Fibroblast of lung (primary cell): ENCODE measurements at regions not wholly inside any gene's neighbourhood (a gene's known extent, or its start where the extent isn't known, plus 50 kb on each side); places are given as distances from the start of the nearest gene placed in this dataset.

Experiments
- DNase-seq, 2 donors: peaks; one replicate each; pipeline versions ENCODE4 v3.0.0 to v3.0.0-alpha.2; 2010; ENCODE audit warnings: low read depth in 2 of 2
- H2AFZ ChIP-seq: 2 replicates; pipeline ENCODE4 v1.5.1; 2012; ENCODE audit warnings: low read length, control low read depth, inconsistent platforms
- H3K27ac ChIP-seq: 2 replicates; pipeline ENCODE4 v1.5.1; 2011; ENCODE audit warnings: low read length, control low read depth; ENCODE audit not compliant: insufficient read depth
- H3K27me3 ChIP-seq: 2 replicates; pipeline ENCODE4 v1.5.1; 2011; ENCODE audit warnings: mild to moderate bottlenecking, low read length; ENCODE audit not compliant: control insufficient read depth, insufficient read depth
- H3K36me3 ChIP-seq: 2 replicates; pipeline ENCODE4 v1.5.1; 2011; ENCODE audit warnings: low read length; ENCODE audit not compliant: control insufficient read depth, insufficient read depth
- H3K4me1 ChIP-seq: 2 replicates; pipeline ENCODE4 v1.5.1; 2011; ENCODE audit warnings: low read length; ENCODE audit not compliant: control insufficient read depth, insufficient read depth; ENCODE audit errors: extremely low read depth
- H3K4me2 ChIP-seq: 2 replicates; pipeline ENCODE4 v1.5.1; 2011; ENCODE audit warnings: low read length, control low read depth; ENCODE audit not compliant: insufficient read depth; ENCODE audit errors: extremely low read depth
- H3K4me3 ChIP-seq, 4 experiments: fragments of 200-600 bp in 1 of 4; sonication (generic) in 1 of 4; replicated peaks in 1 of 4; 2 replicates each; pipeline ENCODE4 v1.5.1; 2011 to 2016; ENCODE audit warnings: low read length in 4 of 4, low read depth in 3 of 4, mild to moderate bottlenecking in 3 of 4, control low read depth in 2 of 4, inconsistent platforms in 1 of 4, mixed read lengths in 1 of 4; ENCODE audit not compliant: insufficient read depth in 1 of 4; ENCODE audit errors: control extremely low read depth in 1 of 4
- H3K79me2 ChIP-seq: 2 replicates; pipeline ENCODE4 v1.5.1; 2012; ENCODE audit warnings: mild to moderate bottlenecking, low read length, inconsistent platforms; ENCODE audit not compliant: control insufficient read depth, insufficient read depth
- H3K9ac ChIP-seq: 2 replicates; pipeline ENCODE4 v1.5.1; 2011; ENCODE audit warnings: mild to moderate bottlenecking, low read length, control low read depth; ENCODE audit not compliant: insufficient read depth
- H3K9me3 ChIP-seq: 2 replicates; pipeline ENCODE4 v1.5.1; 2012; ENCODE audit warnings: low read depth, low read length; ENCODE audit not compliant: control insufficient read depth, insufficient read depth
- H4K20me1 ChIP-seq: 2 replicates; pipeline ENCODE4 v1.5.1; 2011; ENCODE audit warnings: low read length; ENCODE audit not compliant: control insufficient read depth, insufficient read depth; ENCODE audit errors: extremely low read depth
- CTCF ChIP-seq, 2 donors: IDR thresholded peaks in 1 of 2; conservative IDR thresholded peaks in 1 of 2; 1 replicate in 1 of 2; 2 replicates in 1 of 2; pipeline ENCODE4 v1.5.1; 2011 to 2012; ENCODE audit warnings: low read length in 2 of 2, control low read depth in 1 of 2, inconsistent platforms in 1 of 2, low read depth in 1 of 2, mild to moderate bottlenecking in 1 of 2
- EZH2 ChIP-seq: IDR thresholded peaks from 2 replicates; pipeline ENCODE4 v1.5.1; 2012; ENCODE audit warnings: low read length, control low read depth, mild to moderate bottlenecking; ENCODE audit errors: missing control alignments

- no peak for TF ChIP-seq CTCF (conservative IDR thresholded peaks at IDR 0.05 in 1 of 2, IDR thresholded peaks at IDR 0.05 in 1 of 2; ENCODE audit: low read depth in 1 of 2, low read length in 2 of 2)
- TF ChIP-seq EZH2: no peak
- no peak for DNase-seq
- H2AFZ ChIP-seq: no peak overlapping the region
- no peaks in the 10 kb centered on the region for H3K27me3 ChIP-seq
- no peak overlapping the region for H3K9ac ChIP-seq
- no peak overlapping the region for H3K4me2 ChIP-seq
- H3K79me2 ChIP-seq: no peaks in the 10 kb centered on the region
- no peaks in the 10 kb centered on the region for H3K36me3 ChIP-seq
- H3K4me3 ChIP-seq: no peak overlapping the region
- H4K20me1 ChIP-seq: no peaks in the 10 kb centered on the region
- H3K27ac ChIP-seq: no peak overlapping the region
- H3K4me1 ChIP-seq: no peaks in the 10 kb centered on the region
- no peaks in the 10 kb centered on the region for H3K9me3 ChIP-seq
Observed at GRCh38 chr15:38691965-38692788, 127.6 kb upstream of the RASGRP1 start.

GRCh38 chr15:38692789-38693062 lies 128.1 kb upstream of the RASGRP1 start:
- H3K79me2 ChIP-seq: no peaks in the 10 kb centered on the region
- H3K4me2 ChIP-seq: no peak overlapping the region
- no peak overlapping the region for H3K4me3 ChIP-seq
- H3K36me3 ChIP-seq: no peaks in the 10 kb centered on the region
- no peak overlapping the region for H3K27ac ChIP-seq
- DNase-seq: no peak
- H3K27me3 ChIP-seq: no peaks in the 10 kb centered on the region
- no peaks in the 10 kb centered on the region for H3K4me1 ChIP-seq
- no peaks in the 10 kb centered on the region for H3K9me3 ChIP-seq
- H2AFZ ChIP-seq: no peak overlapping the region
- TF ChIP-seq CTCF (conservative IDR thresholded peaks at IDR 0.05 in 1 of 2, IDR thresholded peaks at IDR 0.05 in 1 of 2; ENCODE audit: low read depth in 1 of 2, low read length in 2 of 2) (no peak), EZH2 (no peak)
- H4K20me1 ChIP-seq: no peaks in the 10 kb centered on the region
- no peak overlapping the region for H3K9ac ChIP-seq

- Histone ChIP-seq H3K4me3 (no peak overlapping the region), H3K9ac (no peak overlapping the region), H3K27ac (no peak overlapping the region), H3K27me3 (no peaks in the 10 kb centered on the region), H3K4me2 (no peak overlapping the region), H2AFZ (no peak overlapping the region), H4K20me1 (no peaks in the 10 kb centered on the region), H3K36me3 (no peaks in the 10 kb centered on the region), H3K4me1 (no peaks in the 10 kb centered on the region), H3K9me3 (no peaks in the 10 kb centered on the region), H3K79me2 (no peaks in the 10 kb centered on the region)
- no peak for TF ChIP-seq CTCF (conservative IDR thresholded peaks at IDR 0.05 in 1 of 2, IDR thresholded peaks at IDR 0.05 in 1 of 2; ENCODE audit: low read depth in 1 of 2, low read length in 2 of 2)
- no peak for TF ChIP-seq EZH2
- DNase-seq: no peak
Observed at GRCh38 chr15:38695249-38696108, 130.9 kb upstream of the RASGRP1 start.
